ENCODE measurements at regions not wholly inside any gene's neighbourhood (a gene's known extent, or its start where the extent isn't known, plus 50 kb on each side); places are given as distances from the start of the nearest gene placed in this dataset.

DNA sequence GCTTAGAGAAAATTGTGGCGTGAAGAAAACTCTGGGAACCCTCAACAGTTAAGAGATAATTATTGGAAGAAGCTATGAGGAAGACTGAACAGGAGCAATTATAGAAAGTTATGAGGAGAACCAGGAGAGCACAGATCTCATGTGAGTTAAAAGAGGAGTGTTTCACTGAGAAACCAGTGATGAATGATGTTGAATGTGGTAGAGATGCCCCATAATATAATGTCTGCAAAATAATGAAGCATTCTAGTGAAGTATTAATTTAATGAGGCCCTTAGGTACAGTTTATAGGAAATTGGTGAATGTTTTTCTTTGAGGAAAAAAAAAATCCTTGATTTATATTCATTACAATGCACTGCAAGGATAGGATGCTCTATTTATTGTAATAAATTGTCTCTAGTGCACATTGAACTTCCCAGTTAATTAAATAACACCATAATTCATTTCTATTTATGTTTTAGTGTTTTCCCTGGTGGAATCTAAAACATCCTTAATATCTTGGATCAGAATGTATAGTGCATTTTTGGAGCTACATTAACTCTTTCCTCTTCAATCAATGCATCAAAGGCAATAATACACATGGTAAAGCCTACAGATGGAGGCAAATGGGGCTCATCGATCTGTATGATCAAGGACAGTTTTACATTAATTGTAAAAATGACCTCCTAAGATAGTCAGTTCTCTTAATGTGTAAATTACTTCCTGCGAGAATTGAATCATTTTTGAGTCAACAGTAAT lies 91.4 kb upstream of the EYS start:
- no peak overlapping the region for H3K4me3 ChIP-seq (ENCODE audit: control insufficient read depth, low read depth, low read length)
- no peak for DNase-seq (ENCODE audit: low read depth)
- TF ChIP-seq, protein P1, sequence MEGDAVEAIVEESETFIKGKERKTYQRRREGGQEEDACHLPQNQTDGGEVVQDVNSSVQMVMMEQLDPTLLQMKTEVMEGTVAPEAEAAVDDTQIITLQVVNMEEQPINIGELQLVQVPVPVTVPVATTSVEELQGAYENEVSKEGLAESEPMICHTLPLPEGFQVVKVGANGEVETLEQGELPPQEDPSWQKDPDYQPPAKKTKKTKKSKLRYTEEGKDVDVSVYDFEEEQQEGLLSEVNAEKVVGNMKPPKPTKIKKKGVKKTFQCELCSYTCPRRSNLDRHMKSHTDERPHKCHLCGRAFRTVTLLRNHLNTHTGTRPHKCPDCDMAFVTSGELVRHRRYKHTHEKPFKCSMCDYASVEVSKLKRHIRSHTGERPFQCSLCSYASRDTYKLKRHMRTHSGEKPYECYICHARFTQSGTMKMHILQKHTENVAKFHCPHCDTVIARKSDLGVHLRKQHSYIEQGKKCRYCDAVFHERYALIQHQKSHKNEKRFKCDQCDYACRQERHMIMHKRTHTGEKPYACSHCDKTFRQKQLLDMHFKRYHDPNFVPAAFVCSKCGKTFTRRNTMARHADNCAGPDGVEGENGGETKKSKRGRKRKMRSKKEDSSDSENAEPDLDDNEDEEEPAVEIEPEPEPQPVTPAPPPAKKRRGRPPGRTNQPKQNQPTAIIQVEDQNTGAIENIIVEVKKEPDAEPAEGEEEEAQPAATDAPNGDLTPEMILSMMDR (conservative IDR thresholded peaks at IDR 0.05; ENCODE audit: control insufficient read depth, insufficient read depth, low read depth, low read length): no peak

DNA sequence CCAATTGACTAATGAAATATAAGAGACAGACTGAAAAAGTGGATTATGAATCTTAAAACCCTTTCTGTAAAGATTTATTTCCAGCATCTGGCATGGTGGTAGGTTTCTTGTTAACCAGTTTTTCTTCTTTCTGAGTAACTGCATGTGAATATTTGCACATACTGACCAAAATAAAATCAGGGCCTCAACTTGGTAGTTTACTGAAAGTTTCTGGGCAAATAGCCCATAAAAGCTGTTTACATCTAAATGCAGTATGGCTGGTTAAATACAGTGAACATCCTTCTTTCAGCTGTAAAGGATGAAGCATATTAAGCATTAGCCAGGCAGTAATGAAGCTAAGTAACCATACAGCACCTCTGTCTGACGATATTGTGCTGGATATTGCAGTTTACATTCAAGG lies 83.6 kb upstream of the EYS start:
- TF ChIP-seq, protein P1 (conservative IDR thresholded peaks at IDR 0.05; ENCODE audit: control insufficient read depth, insufficient read depth, low read depth, low read length): no peak
- DNase-seq (ENCODE audit: low read depth): no peak
- no peak overlapping the region for H3K4me3 ChIP-seq (ENCODE audit: control insufficient read depth, low read depth, low read length)

- TF ChIP-seq, protein P1 (conservative IDR thresholded peaks at IDR 0.05; ENCODE audit: control insufficient read depth, insufficient read depth, low read depth, low read length): no peak
- no peak overlapping the region for H3K4me3 ChIP-seq (ENCODE audit: control insufficient read depth, low read depth, low read length)
- DNase-seq (ENCODE audit: low read depth): no peak
Measured at GRCh38 chr6:65787787-65788186, 80.8 kb upstream of the EYS start.

DNA sequence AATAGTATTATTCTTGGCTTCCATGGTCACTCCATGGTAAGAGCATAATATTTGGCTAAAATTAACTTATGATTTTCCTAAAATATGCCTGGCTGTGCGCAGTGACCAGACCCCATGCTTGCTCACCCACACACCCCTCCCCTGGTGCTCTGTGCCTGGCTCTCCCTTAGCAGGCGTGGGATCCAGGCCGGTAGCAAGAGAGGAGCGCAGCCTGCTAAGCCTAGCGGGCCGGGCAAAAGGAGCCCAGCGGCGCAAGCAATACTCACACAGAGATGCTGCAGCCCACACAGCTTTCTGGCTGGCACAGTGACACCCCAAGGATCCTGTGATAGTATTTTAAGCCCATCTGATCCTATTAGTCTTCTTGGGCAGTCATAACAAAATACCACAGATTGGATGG lies 79.8 kb upstream of the EYS start:
- TF ChIP-seq, protein P1 (conservative IDR thresholded peaks at IDR 0.05; ENCODE audit: control insufficient read depth, insufficient read depth, low read depth, low read length): no peak
- DNase-seq (ENCODE audit: low read depth): no peak
- H3K4me3 ChIP-seq (ENCODE audit: control insufficient read depth, low read depth, low read length): no peak overlapping the region

DNA sequence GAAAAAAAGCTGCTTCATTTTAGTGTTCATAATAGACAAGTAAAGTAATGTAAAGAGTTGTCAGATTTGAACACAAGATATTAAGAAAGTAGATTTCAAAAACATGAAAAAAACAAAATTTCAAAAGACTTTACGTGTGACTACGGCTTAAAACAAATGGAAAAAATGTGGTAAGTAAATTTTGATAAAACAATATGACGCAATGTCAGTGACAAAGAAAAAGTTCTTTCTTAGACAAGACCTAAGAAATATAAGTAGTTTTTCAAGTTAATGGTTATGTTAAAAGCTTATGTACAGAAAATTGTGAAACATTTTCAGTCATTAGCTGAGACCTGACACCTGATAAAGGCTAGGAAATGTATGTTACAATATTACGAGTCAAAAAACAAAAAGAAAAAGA lies 73.7 kb upstream of the EYS start:
- no peak overlapping the region for H3K4me3 ChIP-seq (ENCODE audit: control insufficient read depth, low read depth, low read length)
- TF ChIP-seq, protein P1 (conservative IDR thresholded peaks at IDR 0.05; ENCODE audit: control insufficient read depth, insufficient read depth, low read depth, low read length): no peak
- DNase-seq (ENCODE audit: low read depth): no peak

DNA sequence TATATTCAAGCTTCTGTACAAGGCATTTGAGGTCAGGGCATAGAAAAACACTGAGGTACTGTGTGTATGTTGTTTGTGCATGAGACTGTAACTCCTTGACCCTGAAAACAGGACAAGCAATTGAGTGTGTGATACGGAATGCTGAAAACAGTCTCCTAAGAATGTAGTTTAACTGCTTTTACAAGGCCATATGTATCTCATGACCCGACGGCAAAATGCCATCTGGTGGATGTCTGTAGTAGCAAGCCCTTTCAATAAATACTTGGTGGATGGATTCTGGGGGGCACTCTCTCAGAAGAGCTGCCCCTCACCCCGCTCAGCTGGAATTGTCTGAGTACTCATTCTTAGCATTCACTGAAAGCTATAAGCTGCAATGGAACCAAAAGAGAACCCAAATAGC lies 69.3 kb upstream of the EYS start:
- no peak for DNase-seq (ENCODE audit: low read depth)
- TF ChIP-seq, protein P1 (conservative IDR thresholded peaks at IDR 0.05; ENCODE audit: control insufficient read depth, insufficient read depth, low read depth, low read length): no peak
- no peak overlapping the region for H3K4me3 ChIP-seq (ENCODE audit: control insufficient read depth, low read depth, low read length)

GRCh38 chr6:65771946-65772345 lies 64.9 kb upstream of the EYS start:
- TF ChIP-seq, protein P1 (conservative IDR thresholded peaks at IDR 0.05; ENCODE audit: control insufficient read depth, insufficient read depth, low read depth, low read length): no peak
- H3K4me3 ChIP-seq (ENCODE audit: control insufficient read depth, low read depth, low read length): no peak overlapping the region
- DNase-seq (ENCODE audit: low read depth): no peak
